ENCODE measurements at regions not wholly inside any gene's neighbourhood (a gene's known extent, or its start where the extent isn't known, plus 50 kb on each side); places are given as distances from the start of the nearest gene placed in this dataset.

GRCh38 chr13:48594096-48594815 lies 59.5 kb upstream of the CYSLTR2 start:
- DNase-seq (ENCODE audit: low read depth in 2 of 2): no peak
- no peaks in the 10 kb centered on the region for H3K27me3 ChIP-seq (ENCODE audit: control insufficient read depth, insufficient read depth, low read length)
- no peaks in the 10 kb centered on the region for H4K20me1 ChIP-seq (ENCODE audit: control insufficient read depth, extremely low read depth, insufficient read depth, low read length)
- H3K27ac ChIP-seq (ENCODE audit: insufficient read depth, low read length): no peak overlapping the region
- no peak overlapping the region for H3K4me2 ChIP-seq (ENCODE audit: extremely low read depth, insufficient read depth, low read length)
- H2AFZ ChIP-seq (ENCODE audit: low read length): no peak overlapping the region
- H3K4me1 ChIP-seq (ENCODE audit: control insufficient read depth, extremely low read depth, insufficient read depth, low read length): no peaks in the 10 kb centered on the region
- H3K4me3 ChIP-seq (replicated peaks in 1 of 4; ENCODE audit: control extremely low read depth in 1 of 4, insufficient read depth in 1 of 4, low read depth in 3 of 4, low read length in 4 of 4): no peak overlapping the region
- no peaks in the 10 kb centered on the region for H3K36me3 ChIP-seq (ENCODE audit: control insufficient read depth, insufficient read depth, low read length)
- H3K9me3 ChIP-seq (ENCODE audit: control insufficient read depth, insufficient read depth, low read depth, low read length): no peaks in the 10 kb centered on the region
- no peak overlapping the region for H3K9ac ChIP-seq (ENCODE audit: insufficient read depth, low read length)
- no peak for TF ChIP-seq EZH2 (IDR thresholded peaks at IDR 0.05; ENCODE audit: low read length, missing control alignments)
- TF ChIP-seq CTCF (conservative IDR thresholded peaks at IDR 0.05 in 1 of 2, IDR thresholded peaks at IDR 0.05 in 1 of 2; ENCODE audit: low read depth in 1 of 2, low read length in 2 of 2): no peak
- no peaks in the 10 kb centered on the region for H3K79me2 ChIP-seq (ENCODE audit: control insufficient read depth, insufficient read depth, low read length)

GRCh38 chr13:48595431-48596429 lies 58.0 kb upstream of the CYSLTR2 start:
- no peaks in the 10 kb centered on the region for H3K4me1 ChIP-seq (ENCODE audit: control insufficient read depth, extremely low read depth, insufficient read depth, low read length)
- no peak overlapping the region for H3K27ac ChIP-seq (ENCODE audit: insufficient read depth, low read length)
- H3K36me3 ChIP-seq (ENCODE audit: control insufficient read depth, insufficient read depth, low read length): no peaks in the 10 kb centered on the region
- peak; percentile 76 to 78 for TF ChIP-seq CTCF (conservative IDR thresholded peaks at IDR 0.05 in 1 of 2, IDR thresholded peaks at IDR 0.05 in 1 of 2; ENCODE audit: low read depth in 1 of 2, low read length in 2 of 2)
- no peak for TF ChIP-seq EZH2 (IDR thresholded peaks at IDR 0.05; ENCODE audit: low read length, missing control alignments)
- no peak overlapping the region for H2AFZ ChIP-seq (ENCODE audit: low read length)
- DNase-seq (ENCODE audit: low read depth in 2 of 2): peak; percentile 65 to 82
- H4K20me1 ChIP-seq (ENCODE audit: control insufficient read depth, extremely low read depth, insufficient read depth, low read length): no peaks in the 10 kb centered on the region
- H3K9ac ChIP-seq (ENCODE audit: insufficient read depth, low read length): no peak overlapping the region
- no peak overlapping the region for H3K4me2 ChIP-seq (ENCODE audit: extremely low read depth, insufficient read depth, low read length)
- H3K9me3 ChIP-seq (ENCODE audit: control insufficient read depth, insufficient read depth, low read depth, low read length): no peaks in the 10 kb centered on the region
- no peaks in the 10 kb centered on the region for H3K79me2 ChIP-seq (ENCODE audit: control insufficient read depth, insufficient read depth, low read length)
- no peak overlapping the region for H3K4me3 ChIP-seq (replicated peaks in 1 of 4; ENCODE audit: control extremely low read depth in 1 of 4, insufficient read depth in 1 of 4, low read depth in 3 of 4, low read length in 4 of 4)
- no peaks in the 10 kb centered on the region for H3K27me3 ChIP-seq (ENCODE audit: control insufficient read depth, insufficient read depth, low read length)

Measured in fibroblast of lung (primary cell).